Endothelial cell (in vitro differentiated cells): ENCODE measurements at regions not wholly inside any gene's neighbourhood (a gene's known extent, or its start where the extent isn't known, plus 50 kb on each side); places are given as distances from the start of the nearest gene placed in this dataset.

Experiments
- DNase-seq: peaks from one replicate; pipeline ENCODE4 v3.0.0; 2021; ENCODE audit warnings: low spot score
- H3K27ac Mint-ChIP-seq: one replicate; pipeline ENCODE4 v1.8.0; 2021; ENCODE audit warnings: mixed read lengths, inconsistent platforms; ENCODE audit not compliant: unreplicated experiment
- H3K27me3 Mint-ChIP-seq: one replicate; pipeline ENCODE4 v1.8.0; 2021; ENCODE audit warnings: mild to moderate bottlenecking, moderate library complexity, mixed read lengths, inconsistent platforms; ENCODE audit not compliant: unreplicated experiment
- H3K36me3 Mint-ChIP-seq: one replicate; pipeline ENCODE4 v1.8.0; 2021; ENCODE audit warnings: mild to moderate bottlenecking, low read depth, mixed read lengths, inconsistent platforms; ENCODE audit not compliant: unreplicated experiment
- H3K4me1 Mint-ChIP-seq: one replicate; pipeline ENCODE4 v1.8.0; 2021; ENCODE audit warnings: mild to moderate bottlenecking, mixed read lengths, inconsistent platforms; ENCODE audit not compliant: unreplicated experiment
- H3K4me3 Mint-ChIP-seq: one replicate; pipeline ENCODE4 v1.8.0; 2021; ENCODE audit warnings: mild to moderate bottlenecking, mixed read lengths, inconsistent platforms; ENCODE audit not compliant: unreplicated experiment
- H3K9me3 Mint-ChIP-seq: one replicate; pipeline ENCODE4 v1.8.0; 2021; ENCODE audit warnings: mixed read lengths, inconsistent platforms; ENCODE audit not compliant: unreplicated experiment
- TF ChIP-seq, protein P1 (sequence below): fragments of 200-600 bp; sonication (generic); IDR thresholded peaks from one replicate; pipeline ENCODE4 v1.5.0; 2021; ENCODE audit warnings: antibody characterized with exemption; ENCODE audit not compliant: unreplicated experiment

DNA sequence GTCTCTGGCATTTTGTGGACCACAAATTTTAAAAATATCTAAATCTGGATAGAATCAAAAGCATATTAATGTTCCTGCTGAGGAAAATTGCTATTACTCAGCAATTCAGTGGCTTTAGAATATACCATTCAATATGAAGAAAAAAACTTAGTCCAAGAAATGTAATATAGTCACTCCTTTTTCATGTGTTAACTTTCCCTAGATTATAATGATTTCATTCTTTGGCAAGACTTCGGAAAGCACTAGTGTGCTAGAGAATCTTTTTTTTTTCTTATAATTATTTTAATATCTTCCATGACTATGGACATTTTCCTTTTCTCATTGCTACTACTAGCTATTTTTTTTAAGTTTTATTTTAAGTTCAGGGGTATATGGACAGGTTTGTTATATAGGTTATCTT is 102.4 kb upstream of the FAM174A start:
- TF ChIP-seq, protein P1, sequence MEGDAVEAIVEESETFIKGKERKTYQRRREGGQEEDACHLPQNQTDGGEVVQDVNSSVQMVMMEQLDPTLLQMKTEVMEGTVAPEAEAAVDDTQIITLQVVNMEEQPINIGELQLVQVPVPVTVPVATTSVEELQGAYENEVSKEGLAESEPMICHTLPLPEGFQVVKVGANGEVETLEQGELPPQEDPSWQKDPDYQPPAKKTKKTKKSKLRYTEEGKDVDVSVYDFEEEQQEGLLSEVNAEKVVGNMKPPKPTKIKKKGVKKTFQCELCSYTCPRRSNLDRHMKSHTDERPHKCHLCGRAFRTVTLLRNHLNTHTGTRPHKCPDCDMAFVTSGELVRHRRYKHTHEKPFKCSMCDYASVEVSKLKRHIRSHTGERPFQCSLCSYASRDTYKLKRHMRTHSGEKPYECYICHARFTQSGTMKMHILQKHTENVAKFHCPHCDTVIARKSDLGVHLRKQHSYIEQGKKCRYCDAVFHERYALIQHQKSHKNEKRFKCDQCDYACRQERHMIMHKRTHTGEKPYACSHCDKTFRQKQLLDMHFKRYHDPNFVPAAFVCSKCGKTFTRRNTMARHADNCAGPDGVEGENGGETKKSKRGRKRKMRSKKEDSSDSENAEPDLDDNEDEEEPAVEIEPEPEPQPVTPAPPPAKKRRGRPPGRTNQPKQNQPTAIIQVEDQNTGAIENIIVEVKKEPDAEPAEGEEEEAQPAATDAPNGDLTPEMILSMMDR = no peak
- H3K4me1 Mint-ChIP-seq = no peaks in the 10 kb centered on the region
- no peak for DNase-seq
- H3K36me3 Mint-ChIP-seq = no peaks in the 10 kb centered on the region
- no peaks in the 10 kb centered on the region for H3K27me3 Mint-ChIP-seq
- no peaks in the 10 kb centered on the region for H3K9me3 Mint-ChIP-seq
- H3K4me3 Mint-ChIP-seq = no peak overlapping the region
- H3K27ac Mint-ChIP-seq = no peak overlapping the region

DNA sequence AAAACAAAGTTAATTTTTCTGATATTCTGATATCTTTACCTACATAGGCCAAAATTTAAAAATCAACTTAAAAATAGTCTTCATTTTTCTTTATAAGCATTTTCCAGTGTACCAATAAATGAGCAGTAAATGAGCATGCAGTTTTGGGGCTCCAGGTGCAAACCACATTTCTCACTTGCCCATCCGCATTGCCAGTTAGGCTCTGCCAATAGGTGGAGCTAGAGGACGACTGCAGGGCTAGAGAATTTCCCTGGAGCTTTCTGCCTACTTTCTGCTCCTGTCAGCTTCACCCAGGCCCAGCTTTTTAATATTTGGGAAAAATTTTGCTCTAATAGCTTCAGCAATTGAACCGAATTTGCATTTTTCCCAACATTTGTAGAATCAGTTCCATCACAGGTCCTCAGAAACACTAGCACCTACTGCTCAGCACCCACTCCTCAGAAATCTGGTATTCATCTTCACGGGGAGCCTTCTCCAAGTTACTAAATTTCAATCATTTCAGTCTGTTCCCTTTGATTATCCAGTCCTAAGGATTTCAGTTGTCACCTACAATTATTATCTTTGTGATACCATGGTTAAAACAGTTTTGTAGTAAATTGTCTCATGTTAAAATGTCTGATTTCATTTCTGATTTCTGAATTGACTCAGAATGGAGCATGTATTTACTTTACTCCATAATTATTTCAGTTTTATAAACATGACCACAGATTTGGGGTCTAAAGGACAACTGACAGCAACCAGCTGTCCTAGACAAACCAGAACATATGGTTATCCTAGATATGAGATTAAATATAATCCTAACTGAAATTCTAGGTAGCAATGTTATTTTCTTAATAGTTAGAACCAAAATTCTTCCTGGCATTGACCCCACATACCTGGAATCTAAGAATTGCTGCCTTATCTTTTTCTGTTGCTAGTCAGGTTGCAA is 104.6 kb upstream of the FAM174A start:
- Mint-ChIP-seq H3K27me3 (no peaks in the 10 kb centered on the region), H3K36me3 (no peaks in the 10 kb centered on the region), H3K4me1 (no peaks in the 10 kb centered on the region), H3K27ac (no peak overlapping the region), H3K4me3 (no peak overlapping the region), H3K9me3 (no peaks in the 10 kb centered on the region)
- DNase-seq = peak; percentile 76
- TF ChIP-seq, protein P1 = peak; percentile 85

DNA sequence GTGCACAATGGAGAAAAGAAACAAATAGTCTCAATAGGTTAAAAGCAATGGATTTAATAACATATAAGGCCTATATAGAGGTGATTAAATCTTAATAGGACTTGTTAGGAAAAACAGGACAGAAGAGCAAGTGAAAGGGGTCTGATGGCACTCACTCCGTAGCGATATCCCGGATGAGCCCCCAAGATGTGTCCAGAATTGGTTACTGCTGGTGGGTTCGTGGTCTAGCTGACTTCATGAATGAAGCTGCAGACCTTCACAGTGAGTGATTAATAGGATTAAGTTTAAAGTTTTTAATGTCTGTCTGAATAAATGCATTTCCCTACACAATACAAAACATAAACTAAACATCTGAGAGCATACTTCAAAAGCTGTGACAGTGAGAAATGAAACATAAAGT is 110.4 kb upstream of the FAM174A start:
- TF ChIP-seq, protein P1 = no peak
- Mint-ChIP-seq H3K27me3 (no peaks in the 10 kb centered on the region), H3K27ac (no peak overlapping the region), H3K4me3 (no peak overlapping the region), H3K4me1 (no peaks in the 10 kb centered on the region), H3K36me3 (no peaks in the 10 kb centered on the region), H3K9me3 (peaks cover 4% of the 10 kb centered on the region)
- no peak for DNase-seq

GRCh38 chr5:100424017-100424416 is 111.2 kb upstream of the FAM174A start:
- Mint-ChIP-seq H3K27me3 (no peaks in the 10 kb centered on the region), H3K36me3 (no peaks in the 10 kb centered on the region), H3K9me3 (peaks cover 4% of the 10 kb centered on the region), H3K4me3 (no peak overlapping the region), H3K4me1 (no peaks in the 10 kb centered on the region), H3K27ac (no peak overlapping the region)
- no peak for DNase-seq
- TF ChIP-seq, protein P1 = no peak

- Mint-ChIP-seq H3K4me1 (no peaks in the 10 kb centered on the region), H3K27ac (no peak overlapping the region), H3K27me3 (no peaks in the 10 kb centered on the region), H3K4me3 (no peak overlapping the region), H3K36me3 (no peaks in the 10 kb centered on the region), H3K9me3 (peaks cover 4% of the 10 kb centered on the region)
- DNase-seq = no peak
- TF ChIP-seq, protein P1 = no peak
Measured at GRCh38 chr5:100423330-100423729, 111.8 kb upstream of the FAM174A start.
